HEK293T (cell line): ENCODE measurements at regions not wholly inside any gene's neighbourhood (a gene's known extent, or its start where the extent isn't known, plus 50 kb on each side); places are given as distances from the start of the nearest gene placed in this dataset.

Experiments
- BHLHE40 ChIP-seq: fragments of 450-650 bp; IDR thresholded peaks from 2 replicates; pipeline ENCODE4 v1.6.1; 2016; ENCODE audit warnings: mild to moderate bottlenecking, moderate library complexity, borderline replicate concordance
- FOXK2 ChIP-seq: fragments of 450-650 bp; IDR thresholded peaks from 2 replicates; pipeline ENCODE4 v1.6.1; 2016; ENCODE audit warnings: mild to moderate bottlenecking
- HDGF ChIP-seq: fragments of 450-650 bp; IDR thresholded peaks from 2 replicates; pipeline ENCODE4 v1.6.1; 2017; ENCODE audit warnings: antibody characterized with exemption, borderline replicate concordance
- SP1 ChIP-seq: fragments of 450-650 bp; IDR thresholded peaks from 2 replicates; pipeline ENCODE4 v1.6.1; 2017

DNA sequence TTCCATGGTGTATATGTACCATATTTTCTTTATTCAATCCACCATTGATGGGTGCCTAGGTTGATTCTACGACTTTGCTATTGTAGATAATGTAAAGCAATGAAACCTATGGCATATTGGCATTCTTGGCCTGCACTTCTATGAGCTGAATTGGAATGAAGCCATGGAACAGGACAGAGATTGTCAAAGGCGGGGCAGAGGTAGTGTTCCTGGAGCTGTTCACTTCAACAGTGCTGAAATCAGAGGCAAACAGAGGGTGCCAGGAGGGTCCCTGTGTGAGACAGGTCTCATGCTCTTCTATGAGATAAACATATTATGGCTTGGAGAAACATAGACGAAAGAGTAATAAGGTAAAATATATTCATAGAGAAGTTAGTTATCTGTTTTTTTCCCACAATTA, 342.6 kb upstream of the VCX start:
- TF ChIP-seq HDGF (no peak), SP1 (no peak), BHLHE40 (no peak), FOXK2 (no peak)
